Mammary epithelial cell (primary cell): ENCODE measurements at regions not wholly inside any gene's neighbourhood (a gene's known extent, or its start where the extent isn't known, plus 50 kb on each side); places are given as distances from the start of the nearest gene placed in this dataset.

Source experiments
- EZH2 ChIP-seq: IDR thresholded peaks from 2 replicates; pipeline ENCODE4 v1.6.1; 2012; ENCODE audit warnings: low read length, inconsistent platforms, borderline replicate concordance
- TF ChIP-seq, protein P1 (sequence below), 2 donors: IDR thresholded peaks in 1 of 2; conservative IDR thresholded peaks in 1 of 2; 2 replicates each; pipeline ENCODE4 v1.5.1; 2011 to 2012; ENCODE audit warnings: inconsistent platforms in 2 of 2, low read length in 2 of 2, mild to moderate bottlenecking in 2 of 2, control low read depth in 1 of 2, low read depth in 1 of 2; ENCODE audit not compliant: insufficient read depth in 1 of 2; ENCODE audit errors: extremely low read depth in 1 of 2

DNA sequence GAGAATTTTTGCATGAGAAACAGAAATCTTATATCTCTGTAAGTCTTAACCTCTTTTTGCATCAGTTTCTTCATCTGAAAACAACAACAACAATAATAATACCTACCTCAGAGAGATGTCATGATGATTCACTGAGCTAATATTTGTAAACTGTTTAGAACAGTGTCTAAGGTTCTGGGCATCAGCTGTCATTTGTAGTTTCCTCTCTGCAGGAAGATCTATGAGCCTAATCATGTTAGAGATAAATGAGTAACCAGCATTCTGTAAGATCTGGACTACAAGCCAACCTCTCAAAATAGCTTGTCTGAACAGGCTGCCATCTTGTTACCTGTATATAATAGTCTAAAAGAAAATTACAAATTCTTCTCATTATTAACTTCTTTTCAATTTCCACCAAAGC is 383.0 kb upstream of the RORA start:
- TF ChIP-seq, protein P1, sequence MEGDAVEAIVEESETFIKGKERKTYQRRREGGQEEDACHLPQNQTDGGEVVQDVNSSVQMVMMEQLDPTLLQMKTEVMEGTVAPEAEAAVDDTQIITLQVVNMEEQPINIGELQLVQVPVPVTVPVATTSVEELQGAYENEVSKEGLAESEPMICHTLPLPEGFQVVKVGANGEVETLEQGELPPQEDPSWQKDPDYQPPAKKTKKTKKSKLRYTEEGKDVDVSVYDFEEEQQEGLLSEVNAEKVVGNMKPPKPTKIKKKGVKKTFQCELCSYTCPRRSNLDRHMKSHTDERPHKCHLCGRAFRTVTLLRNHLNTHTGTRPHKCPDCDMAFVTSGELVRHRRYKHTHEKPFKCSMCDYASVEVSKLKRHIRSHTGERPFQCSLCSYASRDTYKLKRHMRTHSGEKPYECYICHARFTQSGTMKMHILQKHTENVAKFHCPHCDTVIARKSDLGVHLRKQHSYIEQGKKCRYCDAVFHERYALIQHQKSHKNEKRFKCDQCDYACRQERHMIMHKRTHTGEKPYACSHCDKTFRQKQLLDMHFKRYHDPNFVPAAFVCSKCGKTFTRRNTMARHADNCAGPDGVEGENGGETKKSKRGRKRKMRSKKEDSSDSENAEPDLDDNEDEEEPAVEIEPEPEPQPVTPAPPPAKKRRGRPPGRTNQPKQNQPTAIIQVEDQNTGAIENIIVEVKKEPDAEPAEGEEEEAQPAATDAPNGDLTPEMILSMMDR (conservative IDR thresholded peaks at IDR 0.05 in 1 of 2, IDR thresholded peaks at IDR 0.05 in 1 of 2; ENCODE audit: extremely low read depth in 1 of 2, insufficient read depth in 1 of 2, low read depth in 1 of 2, low read length in 2 of 2), result no peak
- TF ChIP-seq EZH2, result no peak
